PC-3 (cell line): ENCODE measurements at regions not wholly inside any gene's neighbourhood (a gene's known extent, or its start where the extent isn't known, plus 50 kb on each side); places are given as distances from the start of the nearest gene placed in this dataset.

Source experiments
- EZH2 ChIP-seq: fragments of 300-600 bp; sonication (generic); IDR thresholded peaks from one replicate; pipeline ENCODE4 v1.6.1; 2017; ENCODE audit warnings: antibody characterized with exemption, mild to moderate bottlenecking, low read length; ENCODE audit not compliant: unreplicated experiment
- EZH2phosphoT487 ChIP-seq: fragments of 300-600 bp; sonication (generic); IDR thresholded peaks from 2 replicates; pipeline ENCODE4 v1.6.1; 2018; ENCODE audit warnings: mild to moderate bottlenecking, antibody characterized with exemption, low read length, borderline replicate concordance
- TF ChIP-seq, protein P1 (sequence below): fragments of 300-600 bp; sonication (generic); conservative IDR thresholded peaks from 2 replicates; pipeline ENCODE4 v1.5.1; 2017; ENCODE audit warnings: antibody characterized with exemption, low read depth, mild to moderate bottlenecking, low read length

DNA sequence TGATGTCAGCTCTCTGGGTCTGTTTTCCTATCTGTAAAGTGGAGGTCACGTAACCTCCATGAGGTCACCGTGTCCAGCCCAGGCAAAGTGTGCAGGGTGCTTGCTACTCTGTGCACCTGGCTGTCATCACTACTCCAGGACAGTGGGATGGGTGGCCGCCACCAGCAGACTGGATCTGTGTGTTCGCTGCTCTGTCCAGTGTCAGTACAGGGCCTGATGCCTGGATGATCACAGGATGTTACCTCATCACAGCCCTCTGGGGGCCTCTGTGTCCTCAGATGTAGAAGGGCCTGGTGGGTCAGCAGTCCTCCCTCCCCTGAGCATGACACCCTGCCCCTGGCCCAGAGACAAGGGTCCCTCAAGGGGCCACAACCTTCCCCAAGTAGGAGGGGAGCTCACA is 80.0 kb downstream of the KCNJ18 start:
- TF ChIP-seq, protein P1, sequence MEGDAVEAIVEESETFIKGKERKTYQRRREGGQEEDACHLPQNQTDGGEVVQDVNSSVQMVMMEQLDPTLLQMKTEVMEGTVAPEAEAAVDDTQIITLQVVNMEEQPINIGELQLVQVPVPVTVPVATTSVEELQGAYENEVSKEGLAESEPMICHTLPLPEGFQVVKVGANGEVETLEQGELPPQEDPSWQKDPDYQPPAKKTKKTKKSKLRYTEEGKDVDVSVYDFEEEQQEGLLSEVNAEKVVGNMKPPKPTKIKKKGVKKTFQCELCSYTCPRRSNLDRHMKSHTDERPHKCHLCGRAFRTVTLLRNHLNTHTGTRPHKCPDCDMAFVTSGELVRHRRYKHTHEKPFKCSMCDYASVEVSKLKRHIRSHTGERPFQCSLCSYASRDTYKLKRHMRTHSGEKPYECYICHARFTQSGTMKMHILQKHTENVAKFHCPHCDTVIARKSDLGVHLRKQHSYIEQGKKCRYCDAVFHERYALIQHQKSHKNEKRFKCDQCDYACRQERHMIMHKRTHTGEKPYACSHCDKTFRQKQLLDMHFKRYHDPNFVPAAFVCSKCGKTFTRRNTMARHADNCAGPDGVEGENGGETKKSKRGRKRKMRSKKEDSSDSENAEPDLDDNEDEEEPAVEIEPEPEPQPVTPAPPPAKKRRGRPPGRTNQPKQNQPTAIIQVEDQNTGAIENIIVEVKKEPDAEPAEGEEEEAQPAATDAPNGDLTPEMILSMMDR: no peak
- no peak for TF ChIP-seq EZH2phosphoT487
- no peak for TF ChIP-seq EZH2
